GM19397 (cell line): ENCODE measurements at regions not wholly inside any gene's neighbourhood (a gene's known extent, or its start where the extent isn't known, plus 50 kb on each side); places are given as distances from the start of the nearest gene placed in this dataset.
A peak's percentile ranks its signal among the peaks of the same experiment; 100 is the strongest.

Experiments used
- ATAC-seq: cut with Tn5 transposase; IDR thresholded peaks from one replicate; pipeline ENCODE4 v1.9.1; 2021; ENCODE audit warnings: mild to moderate bottlenecking, moderate library complexity; ENCODE audit not compliant: unreplicated experiment

- no peak for ATAC-seq
Measured at GRCh38 chr1:114314576-114314975, 160.9 kb upstream of the SYT6 start.

GRCh38 chr1:114314098-114314497 is 160.4 kb upstream of the SYT6 start:
- ATAC-seq: no peak

GRCh38 chr1:114310695-114311271 is 157.1 kb upstream of the SYT6 start:
- no peak for ATAC-seq

GRCh38 chr1:114302821-114303220 is 149.2 kb upstream of the SYT6 start:
- ATAC-seq: no peak

GRCh38 chr1:114299331-114299975 is 145.8 kb upstream of the SYT6 start:
- ATAC-seq: no peak

- no peak for ATAC-seq
Measured at GRCh38 chr1:114298008-114298407, 144.3 kb upstream of the SYT6 start.

GRCh38 chr1:114296413-114296812 is 142.7 kb upstream of the SYT6 start:
- ATAC-seq: no peak

GRCh38 chr1:114295321-114295720 is 141.7 kb upstream of the SYT6 start:
- no peak for ATAC-seq

GRCh38 chr1:114292835-114293234 is 139.2 kb upstream of the SYT6 start:
- no peak for ATAC-seq

- ATAC-seq: no peak
Measured at GRCh38 chr1:114292194-114292593, 138.5 kb upstream of the SYT6 start.

- ATAC-seq: no peak
Measured at GRCh38 chr1:114290776-114291175, 137.1 kb upstream of the SYT6 start.

GRCh38 chr1:114290341-114290740 is 136.7 kb upstream of the SYT6 start:
- no peak for ATAC-seq

GRCh38 chr1:114289824-114290223 is 136.2 kb upstream of the SYT6 start:
- ATAC-seq: no peak

- no peak for ATAC-seq
Measured at GRCh38 chr1:114289306-114289705, 135.6 kb upstream of the SYT6 start.

GRCh38 chr1:114286960-114287359 is 133.3 kb upstream of the SYT6 start:
- ATAC-seq: no peak

- ATAC-seq: no peak
Measured at GRCh38 chr1:114286179-114286578, 132.5 kb upstream of the SYT6 start.

- ATAC-seq: peak; percentile 89
Measured at GRCh38 chr1:114282751-114283403, 129.2 kb upstream of the SYT6 start.

- no peak for ATAC-seq
Measured at GRCh38 chr1:114278911-114279310, 125.2 kb upstream of the SYT6 start.

GRCh38 chr1:114278430-114278829 is 124.8 kb upstream of the SYT6 start:
- ATAC-seq: no peak

GRCh38 chr1:114274621-114275317 is 121.1 kb upstream of the SYT6 start:
- ATAC-seq: no peak

GRCh38 chr1:114272593-114272992 is 118.9 kb upstream of the SYT6 start:
- no peak for ATAC-seq

GRCh38 chr1:114270718-114271117 is 117.0 kb upstream of the SYT6 start:
- ATAC-seq: no peak
